OCI-LY3 (cell line): ENCODE measurements at regions not wholly inside any gene's neighbourhood (a gene's known extent, or its start where the extent isn't known, plus 50 kb on each side); places are given as distances from the start of the nearest gene placed in this dataset.

ENCODE experiments used
- H2AFZ ChIP-seq: fragments of 200-600, 300-600 bp; shearing (Covaris generic); 2 replicates; pipeline ENCODE4 v1.6.0; 2014; ENCODE audit warnings: antibody characterized with exemption, low read depth, low read length
- H3K27ac ChIP-seq: fragments of 200-600, 300-600 bp; sonication (generic); 2 replicates; pipeline ENCODE4 v1.5.1; 2014; ENCODE audit warnings: mild to moderate bottlenecking, low read length, moderate library complexity, mixed read lengths
- H3K27me3 ChIP-seq: fragments of 200-600, 300-600 bp; sonication (generic); 2 replicates; pipeline ENCODE4 v1.6.1; 2014; ENCODE audit warnings: low read depth, low read length, mixed read lengths
- H3K36me3 ChIP-seq: fragments of 200-600, 300-600 bp; sonication (generic); replicated peaks from 2 replicates; pipeline ENCODE3; 2014; ENCODE audit warnings: low read depth, low read length, mixed read lengths
- H3K4me1 ChIP-seq: fragments of 300-600, 200-600 bp; sonication (generic); 2 replicates; pipeline ENCODE4 v1.6.1; 2014; ENCODE audit warnings: low read length, mixed read lengths
- H3K4me2 ChIP-seq: fragments of 200-600, 300-600 bp; sonication (generic); 2 replicates; pipeline ENCODE4 v1.6.1; 2014; ENCODE audit warnings: low read length, mixed read lengths
- H3K4me3 ChIP-seq: fragments of 300-600, 200-600 bp; sonication (generic); 2 replicates; pipeline ENCODE4 v1.5.1; 2014; ENCODE audit warnings: antibody characterized with exemption, mild to moderate bottlenecking, low read length, moderate library complexity
- H3K79me2 ChIP-seq: fragments of 300-600, 200-600 bp; shearing (Covaris generic); 2 replicates; pipeline ENCODE4 v1.6.1; 2014; ENCODE audit warnings: mild to moderate bottlenecking, low read length, mixed read lengths
- H3K9ac ChIP-seq: fragments of 300-600, 200-600 bp; shearing (Covaris generic); 2 replicates; pipeline ENCODE4 v1.6.0; 2014; ENCODE audit warnings: mild to moderate bottlenecking, low read length, moderate library complexity
- H3K9me3 ChIP-seq: fragments of 200-600, 300-600 bp; shearing (Covaris generic); 2 replicates; pipeline ENCODE4 v1.6.1; 2014; ENCODE audit warnings: low read length, mixed read lengths; ENCODE audit not compliant: insufficient read depth
- H4K20me1 ChIP-seq: fragments of 200-600, 300-600 bp; sonication (generic); 2 replicates; pipeline ENCODE4 v1.6.1; 2016; ENCODE audit warnings: low read length, mixed read lengths; ENCODE audit not compliant: insufficient read depth
- EZH2phosphoT487 ChIP-seq: fragments of 200-600 bp; shearing (Covaris generic); IDR thresholded peaks from 2 replicates; pipeline ENCODE4 v1.6.1; 2018; ENCODE audit warnings: antibody characterized with exemption, mixed run types, low read depth
- TF ChIP-seq, protein P1 (sequence below): fragments of 200-600, 300-600 bp; sonication (generic); IDR thresholded peaks from 2 replicates; pipeline ENCODE4 v1.5.1; 2014; ENCODE audit warnings: antibody characterized with exemption, low read length, low read depth

DNA sequence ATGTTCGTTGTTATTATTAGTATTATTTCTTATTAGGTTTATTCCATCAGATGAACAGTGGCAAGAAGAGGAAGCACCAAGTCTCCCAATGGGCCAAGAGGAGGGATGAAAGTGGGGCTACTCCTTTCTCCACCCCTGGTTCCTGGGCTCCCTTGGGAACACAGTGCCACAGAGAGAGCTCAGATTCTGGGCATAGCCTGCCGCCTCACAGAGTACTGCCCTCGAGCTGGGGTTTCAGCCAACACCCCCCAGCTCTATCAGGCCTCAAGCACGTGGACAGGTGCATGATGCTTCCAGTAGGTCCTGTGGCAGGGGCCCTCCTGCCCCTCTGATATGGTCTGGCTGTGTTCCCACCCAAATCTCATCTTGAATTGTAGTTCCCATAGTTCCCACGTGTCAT, 103.6 kb upstream of the RNF32 start:
- Histone ChIP-seq H3K27me3 (peaks cover 9% of the 10 kb centered on the region), H3K27ac (no peak overlapping the region), H2AFZ (no peak overlapping the region), H3K4me3 (no peak overlapping the region), H3K9me3 (no peaks in the 10 kb centered on the region), H3K79me2 (no peaks in the 10 kb centered on the region), H4K20me1 (no peaks in the 10 kb centered on the region), H3K36me3 (no peaks in the 10 kb centered on the region), H3K9ac (no peak overlapping the region), H3K4me1 (no peaks in the 10 kb centered on the region), H3K4me2 (no peak overlapping the region)
- TF ChIP-seq, protein P1, sequence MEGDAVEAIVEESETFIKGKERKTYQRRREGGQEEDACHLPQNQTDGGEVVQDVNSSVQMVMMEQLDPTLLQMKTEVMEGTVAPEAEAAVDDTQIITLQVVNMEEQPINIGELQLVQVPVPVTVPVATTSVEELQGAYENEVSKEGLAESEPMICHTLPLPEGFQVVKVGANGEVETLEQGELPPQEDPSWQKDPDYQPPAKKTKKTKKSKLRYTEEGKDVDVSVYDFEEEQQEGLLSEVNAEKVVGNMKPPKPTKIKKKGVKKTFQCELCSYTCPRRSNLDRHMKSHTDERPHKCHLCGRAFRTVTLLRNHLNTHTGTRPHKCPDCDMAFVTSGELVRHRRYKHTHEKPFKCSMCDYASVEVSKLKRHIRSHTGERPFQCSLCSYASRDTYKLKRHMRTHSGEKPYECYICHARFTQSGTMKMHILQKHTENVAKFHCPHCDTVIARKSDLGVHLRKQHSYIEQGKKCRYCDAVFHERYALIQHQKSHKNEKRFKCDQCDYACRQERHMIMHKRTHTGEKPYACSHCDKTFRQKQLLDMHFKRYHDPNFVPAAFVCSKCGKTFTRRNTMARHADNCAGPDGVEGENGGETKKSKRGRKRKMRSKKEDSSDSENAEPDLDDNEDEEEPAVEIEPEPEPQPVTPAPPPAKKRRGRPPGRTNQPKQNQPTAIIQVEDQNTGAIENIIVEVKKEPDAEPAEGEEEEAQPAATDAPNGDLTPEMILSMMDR: no peak
- no peak for TF ChIP-seq EZH2phosphoT487

DNA sequence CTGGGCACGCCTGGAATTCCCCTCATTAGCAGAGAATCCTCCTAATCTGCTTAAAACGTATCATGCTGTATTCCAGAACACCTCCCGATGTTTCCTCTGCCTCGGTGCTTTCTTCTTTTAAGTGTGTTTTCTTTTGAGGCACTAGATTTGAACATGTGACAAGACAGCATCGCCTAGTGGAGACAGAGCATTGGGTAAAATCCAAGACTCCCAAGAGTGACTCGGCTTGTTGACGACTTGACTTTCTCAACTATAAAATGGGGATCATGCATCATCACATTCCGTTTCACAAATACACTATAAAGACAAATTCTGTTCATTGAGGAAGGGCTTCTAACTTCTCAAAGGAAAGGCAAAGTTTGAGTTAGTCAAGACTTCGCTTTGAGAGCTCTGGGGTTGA, 105.6 kb upstream of the RNF32 start:
- Histone ChIP-seq H3K9me3 (no peaks in the 10 kb centered on the region), H3K9ac (no peak overlapping the region), H3K79me2 (no peaks in the 10 kb centered on the region), H4K20me1 (no peaks in the 10 kb centered on the region), H3K27me3 (peaks cover 5% of the 10 kb centered on the region; the same call in 1 of the 2 replicates), H3K27ac (no peak overlapping the region), H3K4me3 (no peak overlapping the region), H3K36me3 (no peaks in the 10 kb centered on the region), H3K4me1 (no peaks in the 10 kb centered on the region), H3K4me2 (no peak overlapping the region), H2AFZ (no peak overlapping the region)
- TF ChIP-seq EZH2phosphoT487: no peak
- TF ChIP-seq, protein P1: no peak

DNA sequence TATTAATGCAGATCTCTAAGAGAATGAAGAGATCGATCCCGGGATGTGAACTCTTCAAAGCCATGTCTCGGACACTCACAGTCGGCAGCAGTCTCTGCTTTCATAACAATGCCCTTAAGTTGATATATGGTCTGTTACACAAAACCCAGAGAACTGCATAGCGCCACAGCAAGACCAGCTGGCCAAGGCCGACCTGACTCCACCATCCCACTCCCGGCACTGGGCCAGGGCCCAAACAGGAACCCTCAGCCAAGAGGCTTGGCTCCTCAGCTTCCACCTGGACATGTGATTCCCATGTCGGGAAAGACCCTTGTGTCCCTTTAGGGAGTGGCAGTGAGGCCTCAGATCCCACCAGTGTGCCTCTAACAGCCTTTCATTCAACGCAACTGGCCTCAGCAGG, 106.6 kb upstream of the RNF32 start:
- Histone ChIP-seq H3K27ac (no peak overlapping the region), H3K4me3 (no peak overlapping the region), H3K4me2 (no peak overlapping the region), H3K27me3 (0 out of 2 replicates have a peak, but pooled peaks cover 4% of the 10 kb centered on the region), H3K9me3 (no peaks in the 10 kb centered on the region), H2AFZ (no peak overlapping the region), H3K36me3 (no peaks in the 10 kb centered on the region), H3K4me1 (no peaks in the 10 kb centered on the region), H3K9ac (no peak overlapping the region), H4K20me1 (no peaks in the 10 kb centered on the region), H3K79me2 (no peaks in the 10 kb centered on the region)
- TF ChIP-seq, protein P1: no peak
- no peak for TF ChIP-seq EZH2phosphoT487

DNA sequence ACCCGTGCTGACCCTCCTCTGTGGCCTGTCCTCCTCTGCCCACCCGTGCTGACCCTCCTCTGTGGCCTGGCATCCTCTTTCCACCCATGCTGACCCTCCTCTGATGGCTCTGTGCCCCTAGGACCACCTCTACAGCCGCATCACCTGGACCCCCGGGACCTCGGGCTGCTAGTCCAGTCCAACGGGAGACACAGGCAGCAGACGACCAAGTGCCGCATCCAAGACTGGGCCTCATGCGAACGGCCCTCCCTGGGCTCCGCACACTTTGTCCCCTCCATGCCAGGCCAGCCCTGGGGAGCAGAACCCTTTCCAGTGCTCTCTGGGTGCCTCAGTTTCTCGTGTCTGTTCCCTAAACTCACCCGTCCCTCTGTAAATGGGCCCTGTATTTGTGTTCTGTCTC, 107.2 kb upstream of the RNF32 start:
- Histone ChIP-seq H3K9ac (no peak overlapping the region), H3K27ac (no peak overlapping the region), H3K9me3 (no peaks in the 10 kb centered on the region), H4K20me1 (no peaks in the 10 kb centered on the region), H3K36me3 (no peaks in the 10 kb centered on the region), H3K4me1 (no peaks in the 10 kb centered on the region), H3K4me3 (no peak overlapping the region), H3K79me2 (no peaks in the 10 kb centered on the region), H3K27me3 (0 out of 2 replicates have a peak, but pooled peaks cover 3% of the 10 kb centered on the region), H2AFZ (no peak overlapping the region), H3K4me2 (no peak overlapping the region)
- TF ChIP-seq EZH2phosphoT487: no peak
- TF ChIP-seq, protein P1: no peak
